ENCODE measurements at regions not wholly inside any gene's neighbourhood (a gene's known extent, or its start where the extent isn't known, plus 50 kb on each side); places are given as distances from the start of the nearest gene placed in this dataset.
"Not testable (repeated sequence)": the region's sequence is repeated elsewhere in the genome, so short reads cannot be mapped to it uniquely, and the experiment has no call there.

DNA sequence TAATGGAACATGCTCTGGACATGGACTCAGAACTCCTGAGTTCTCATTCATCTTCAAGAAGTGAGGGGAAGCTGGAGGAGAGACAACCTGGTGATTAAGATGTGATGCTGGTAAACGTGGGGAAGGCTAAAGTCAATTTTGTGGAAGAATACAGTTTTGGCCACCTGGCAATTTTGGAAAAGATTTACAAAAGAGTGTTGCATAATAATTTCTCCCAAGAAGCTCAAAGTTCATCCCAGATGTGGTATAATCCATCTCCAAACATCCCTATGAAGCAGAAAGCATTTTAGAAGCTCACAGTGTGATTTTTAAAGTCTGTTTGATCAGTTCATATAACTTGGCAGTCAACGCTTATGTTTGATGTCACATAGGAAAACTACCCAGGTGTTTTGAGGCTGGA is 208.7 kb downstream of the LMX1A start:
- DNase-seq: no peak
- ATAC-seq: no peak

GRCh38 chr1:165144757-165145397 is 211.6 kb downstream of the LMX1A start:
- DNase-seq (peak; percentile 30), ATAC-seq (no peak)

DNA sequence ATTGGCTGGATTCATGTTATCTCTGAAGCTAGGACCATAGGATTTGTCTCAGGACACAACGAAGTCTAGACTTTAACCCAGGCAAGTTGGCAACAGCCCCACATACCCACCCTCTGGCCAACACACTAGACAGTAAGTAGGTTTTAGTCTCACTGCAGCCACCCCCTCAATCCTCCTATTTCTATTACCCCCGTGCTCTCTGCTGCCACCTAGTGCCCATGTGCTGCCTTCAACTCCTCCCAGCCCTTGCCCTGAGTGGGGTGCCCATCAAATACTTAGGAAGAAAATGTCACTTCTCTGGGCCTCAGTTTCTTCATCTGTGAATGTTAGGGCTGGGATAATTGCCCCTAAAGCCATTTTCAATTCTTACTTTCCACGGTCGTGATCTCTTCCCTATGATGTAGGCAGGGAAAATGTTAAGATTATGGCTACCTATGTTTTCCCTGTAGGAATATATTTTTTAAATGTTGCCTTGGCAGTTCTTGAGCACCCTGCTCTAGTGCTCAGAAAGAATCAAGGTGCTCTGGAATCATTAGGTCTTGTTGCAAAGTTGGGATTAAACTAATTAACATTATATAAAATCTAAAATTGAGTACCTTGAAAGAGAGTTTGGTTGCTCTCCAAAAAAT is 213.0 kb downstream of the LMX1A start:
- peak; percentile 45 for DNase-seq
- ATAC-seq: no peak

- no peak for DNase-seq
- no peak for ATAC-seq
Observed at GRCh38 chr1:165138960-165139359, 217.6 kb downstream of the LMX1A start.

- DNase-seq (no peak), ATAC-seq (no peak)
Observed at GRCh38 chr1:165137551-165138316, 218.8 kb downstream of the LMX1A start.

GRCh38 chr1:165134431-165134830 is 222.1 kb downstream of the LMX1A start:
- ATAC-seq: no peak
- DNase-seq: no peak

GRCh38 chr1:165129568-165130164 is 226.8 kb downstream of the LMX1A start:
- DNase-seq: peak; percentile 35
- no peak for ATAC-seq

DNA sequence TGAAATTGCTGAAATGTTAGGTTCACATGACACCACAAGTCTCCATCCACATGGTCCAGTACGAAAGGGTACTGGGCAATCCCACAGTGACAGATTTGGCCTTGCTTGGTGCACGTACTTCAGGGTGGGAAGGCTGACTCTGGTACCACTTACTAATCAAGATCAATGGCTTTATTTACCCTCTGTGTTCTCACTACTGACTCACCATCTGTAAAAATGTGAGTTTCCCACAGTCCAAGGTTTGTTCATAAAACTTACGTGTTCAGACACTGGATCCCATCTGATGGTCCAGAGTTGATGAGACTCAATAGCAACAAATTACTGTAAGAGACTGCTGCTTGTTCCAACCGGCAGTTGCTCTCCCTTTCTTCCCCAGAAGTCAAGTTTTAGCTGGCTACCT is 231.7 kb downstream of the LMX1A start:
- no peak for DNase-seq
- ATAC-seq: no peak

DNA sequence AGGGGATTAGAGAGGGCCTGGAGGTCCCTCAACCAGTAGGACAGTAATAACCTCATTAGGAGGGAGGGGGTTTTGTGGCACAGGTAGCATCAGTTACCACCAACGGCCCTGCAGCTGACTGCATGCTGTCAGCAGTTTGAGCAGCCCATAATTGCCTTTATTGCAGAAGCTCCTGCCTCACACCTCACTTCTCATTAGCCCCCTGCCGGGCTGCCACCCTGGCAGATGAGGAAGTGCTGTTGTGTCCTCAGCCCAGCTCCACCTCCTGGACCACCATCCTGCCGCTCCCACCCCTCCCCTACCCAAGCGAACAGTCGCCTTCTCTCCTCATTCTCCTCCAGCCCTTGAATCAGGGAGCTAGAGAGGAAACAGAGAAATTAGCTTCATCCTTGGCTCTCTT is 237.4 kb downstream of the LMX1A start:
- DNase-seq: no peak
- ATAC-seq: no peak

GRCh38 chr1:165117482-165117881 is 239.0 kb downstream of the LMX1A start:
- DNase-seq (no peak), ATAC-seq (no peak)

DNA sequence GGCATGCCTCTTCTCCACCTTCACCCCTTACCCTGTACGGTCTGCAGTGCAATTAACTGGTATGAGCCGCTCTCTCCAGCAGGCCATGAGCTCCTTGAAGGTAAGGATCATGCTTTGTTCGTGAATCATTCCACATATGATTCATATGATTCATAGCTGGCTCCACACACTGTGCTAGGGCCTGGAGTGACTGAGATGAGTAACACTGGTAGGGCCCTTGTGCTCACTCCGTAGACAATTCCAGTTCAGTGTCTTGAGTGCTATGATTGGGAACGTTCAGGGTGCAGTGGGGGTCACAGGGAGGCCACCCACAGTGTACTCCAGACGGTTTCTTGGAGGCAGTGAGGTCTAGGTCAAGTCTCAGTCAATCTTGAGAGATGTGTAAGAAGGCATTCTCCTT is 239.8 kb downstream of the LMX1A start:
- DNase-seq: no peak
- peak; percentile 14 for ATAC-seq

- ATAC-seq (no peak), DNase-seq (no peak)
Observed at GRCh38 chr1:165116171-165116570, 240.3 kb downstream of the LMX1A start.

GRCh38 chr1:165114889-165115285 is 241.6 kb downstream of the LMX1A start:
- DNase-seq: no peak

GRCh38 chr1:165114022-165114888 is 242.3 kb downstream of the LMX1A start:
- DNase-seq: peak; percentile 10

More at GRCh38 chr1:165114889-165115285, 241.6 kb downstream of the LMX1A start:
- no peak for ATAC-seq

DNA sequence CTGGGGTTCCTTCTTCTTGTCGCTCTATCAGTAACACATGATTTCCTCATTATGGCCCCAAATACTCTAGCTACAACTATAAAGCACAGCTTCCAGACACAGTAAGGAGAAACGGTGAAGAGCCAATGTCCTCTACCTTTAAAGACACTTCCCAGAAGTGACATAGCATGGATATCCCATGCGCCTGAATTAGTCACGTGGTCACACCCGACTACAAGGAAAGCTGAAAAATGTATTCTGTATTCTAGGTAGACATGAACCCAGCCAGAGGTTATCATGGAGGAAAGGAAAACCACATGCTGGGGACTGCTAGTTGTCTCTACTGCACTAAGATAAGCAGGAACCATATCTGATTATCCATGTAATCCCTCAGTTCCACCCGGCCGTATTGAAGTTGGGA is 244.3 kb downstream of the LMX1A start:
- DNase-seq (no peak), ATAC-seq (no peak)

More at GRCh38 chr1:165114022-165114888, 242.3 kb downstream of the LMX1A start:
- no peak for ATAC-seq

GRCh38 chr1:165109013-165109412 is 247.5 kb downstream of the LMX1A start:
- ATAC-seq: no peak
- DNase-seq: no peak

DNA sequence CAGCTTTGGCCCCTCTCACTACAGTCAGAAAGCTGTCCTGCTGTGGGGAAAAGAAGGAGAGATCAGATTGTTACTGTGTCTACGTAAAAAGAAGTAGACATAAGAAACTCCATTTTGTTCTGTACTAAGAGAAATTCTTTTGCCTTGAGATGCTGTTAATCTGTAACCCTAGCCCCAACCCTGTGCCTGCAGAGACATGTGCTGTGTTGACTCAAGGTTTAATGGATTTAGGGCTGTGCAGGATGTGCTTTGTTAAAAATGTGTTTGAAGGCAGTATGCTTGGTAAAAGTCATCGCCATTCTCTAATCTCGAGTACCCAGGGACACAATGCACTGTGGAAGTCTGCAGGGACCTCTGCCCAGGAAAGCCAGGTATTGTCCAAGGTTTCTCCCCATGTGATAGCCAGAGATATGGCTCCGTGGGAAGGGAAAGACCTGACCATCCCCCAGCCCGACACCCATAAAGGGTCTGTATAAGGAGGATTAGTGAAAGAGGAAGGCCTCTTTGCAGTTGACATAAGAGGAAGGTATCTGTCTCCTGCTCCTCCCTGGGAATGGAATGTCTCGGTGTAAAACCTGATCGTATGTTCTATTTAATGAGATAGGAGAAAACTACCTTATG is 263.9 kb downstream of the LMX1A start:
- not testable (repeated sequence) for DNase-seq, ATAC-seq

GRCh38 chr1:165080253-165080896 is 276.1 kb downstream of the LMX1A start:
- no peak for DNase-seq
- ATAC-seq: no peak

- no peak for ATAC-seq
- no peak for DNase-seq
Observed at GRCh38 chr1:165078391-165078790, 278.1 kb downstream of the LMX1A start.

- DNase-seq: no peak
- ATAC-seq: no peak
Observed at GRCh38 chr1:165075725-165076370, 280.7 kb downstream of the LMX1A start.
